AG09319 (cell line): ENCODE measurements at regions not wholly inside any gene's neighbourhood (a gene's known extent, or its start where the extent isn't known, plus 50 kb on each side); places are given as distances from the start of the nearest gene placed in this dataset.

Experiments used
- DNase-seq: peaks from one replicate; pipeline ENCODE4 v3.0.0-alpha.2; 2010; ENCODE audit warnings: low read depth; ENCODE audit errors: extremely low read depth
- TF ChIP-seq, protein P1 (sequence below): IDR thresholded peaks from 2 replicates; pipeline ENCODE4 v1.5.1; 2011; ENCODE audit warnings: low read depth, mild to moderate bottlenecking, inconsistent platforms, low read length, moderate library complexity

- TF ChIP-seq, protein P1, sequence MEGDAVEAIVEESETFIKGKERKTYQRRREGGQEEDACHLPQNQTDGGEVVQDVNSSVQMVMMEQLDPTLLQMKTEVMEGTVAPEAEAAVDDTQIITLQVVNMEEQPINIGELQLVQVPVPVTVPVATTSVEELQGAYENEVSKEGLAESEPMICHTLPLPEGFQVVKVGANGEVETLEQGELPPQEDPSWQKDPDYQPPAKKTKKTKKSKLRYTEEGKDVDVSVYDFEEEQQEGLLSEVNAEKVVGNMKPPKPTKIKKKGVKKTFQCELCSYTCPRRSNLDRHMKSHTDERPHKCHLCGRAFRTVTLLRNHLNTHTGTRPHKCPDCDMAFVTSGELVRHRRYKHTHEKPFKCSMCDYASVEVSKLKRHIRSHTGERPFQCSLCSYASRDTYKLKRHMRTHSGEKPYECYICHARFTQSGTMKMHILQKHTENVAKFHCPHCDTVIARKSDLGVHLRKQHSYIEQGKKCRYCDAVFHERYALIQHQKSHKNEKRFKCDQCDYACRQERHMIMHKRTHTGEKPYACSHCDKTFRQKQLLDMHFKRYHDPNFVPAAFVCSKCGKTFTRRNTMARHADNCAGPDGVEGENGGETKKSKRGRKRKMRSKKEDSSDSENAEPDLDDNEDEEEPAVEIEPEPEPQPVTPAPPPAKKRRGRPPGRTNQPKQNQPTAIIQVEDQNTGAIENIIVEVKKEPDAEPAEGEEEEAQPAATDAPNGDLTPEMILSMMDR, result no peak
- no peak for DNase-seq
Measured at GRCh38 chr4:111652986-111653385, 492.3 kb upstream of the FAM241A start.

DNA sequence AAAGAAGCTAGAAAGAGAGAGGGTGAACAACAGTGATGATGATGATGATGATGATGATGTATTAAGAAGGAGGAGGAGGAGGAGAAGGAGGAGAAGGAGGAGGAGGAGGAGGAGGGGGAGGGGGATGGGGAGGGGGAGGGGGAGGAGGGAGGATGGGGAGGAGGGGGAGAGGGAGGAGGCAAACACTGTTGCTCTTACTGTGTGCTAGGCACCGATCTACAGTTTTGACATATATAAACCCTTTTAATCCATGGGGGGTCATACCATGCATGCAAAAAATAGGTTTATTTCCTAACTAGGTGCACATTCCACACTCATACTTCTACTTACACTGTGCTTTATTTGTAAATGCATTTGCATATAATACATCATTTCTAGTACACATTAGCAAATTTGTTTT lies 482.8 kb upstream of the FAM241A start:
- DNase-seq, result no peak

DNA sequence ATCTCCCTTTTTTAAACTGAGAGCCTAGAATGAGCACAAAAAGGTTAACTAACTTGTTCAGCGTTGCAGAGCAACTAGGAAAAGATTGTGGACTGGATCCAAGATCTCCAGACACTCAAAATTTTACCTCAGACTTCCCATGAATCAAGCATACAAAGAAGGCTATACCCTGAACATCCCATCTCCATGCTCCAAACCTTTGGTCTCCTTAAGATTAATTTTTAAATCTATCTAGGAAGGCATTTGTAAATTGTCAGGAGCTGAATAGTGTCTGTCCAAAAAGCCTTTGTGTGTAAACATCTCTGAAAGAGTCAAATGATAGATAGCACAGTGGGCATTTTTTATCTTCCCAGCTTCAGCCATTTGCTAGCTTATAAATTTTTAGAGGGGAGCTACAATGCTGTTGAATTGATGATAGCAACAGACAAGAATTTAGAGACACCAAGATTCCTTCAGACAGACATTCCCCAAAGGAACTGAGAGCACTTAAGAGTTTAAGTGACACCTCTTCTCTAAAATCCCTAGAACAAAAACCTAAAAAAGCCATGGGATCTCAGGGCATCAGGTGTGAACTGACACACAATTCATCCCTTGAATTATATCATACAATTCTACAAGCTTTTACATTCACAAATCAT lies 480.8 kb upstream of the FAM241A start:
- no peak for DNase-seq
- TF ChIP-seq, protein P1, result no peak

More for the DNA sequence above, 482.8 kb upstream of the FAM241A start:
- TF ChIP-seq, protein P1, result no peak

GRCh38 chr4:111666826-111667360 lies 478.4 kb upstream of the FAM241A start:
- DNase-seq, result peak; percentile 28
- TF ChIP-seq, protein P1, result no peak

DNA sequence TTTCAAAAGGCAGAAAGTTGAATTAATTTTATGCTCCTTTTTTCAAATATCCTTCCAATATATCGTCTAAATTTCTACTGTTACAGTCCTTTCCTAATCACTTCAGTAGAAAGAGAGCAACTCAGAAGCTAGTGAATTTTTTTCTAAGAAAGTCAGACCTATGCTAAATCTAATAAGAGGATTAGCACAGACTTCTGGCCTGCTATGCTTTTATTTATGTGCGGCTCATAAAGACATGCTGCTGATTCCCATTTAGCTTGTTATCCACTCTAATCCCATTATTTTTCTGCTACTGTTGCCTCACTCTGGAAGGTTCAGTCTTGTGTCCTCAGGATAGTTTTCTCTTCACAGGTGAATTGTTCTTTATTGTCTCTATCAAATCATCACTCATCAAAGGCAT lies 473.5 kb upstream of the FAM241A start:
- TF ChIP-seq, protein P1, result no peak
- no peak for DNase-seq

GRCh38 chr4:111675746-111676145 lies 469.5 kb upstream of the FAM241A start:
- no peak for DNase-seq
- TF ChIP-seq, protein P1, result no peak

GRCh38 chr4:111676533-111676932 lies 468.7 kb upstream of the FAM241A start:
- no peak for DNase-seq
- TF ChIP-seq, protein P1, result no peak
